GM12801 (cell line): ENCODE measurements at regions not wholly inside any gene's neighbourhood (a gene's known extent, or its start where the extent isn't known, plus 50 kb on each side); places are given as distances from the start of the nearest gene placed in this dataset.

Experiments
- CTCF ChIP-seq: IDR thresholded peaks from one replicate; pipeline ENCODE4 v1.5.1; 2011; ENCODE audit warnings: control low read depth; ENCODE audit not compliant: insufficient read length; ENCODE audit errors: extremely low read depth

DNA sequence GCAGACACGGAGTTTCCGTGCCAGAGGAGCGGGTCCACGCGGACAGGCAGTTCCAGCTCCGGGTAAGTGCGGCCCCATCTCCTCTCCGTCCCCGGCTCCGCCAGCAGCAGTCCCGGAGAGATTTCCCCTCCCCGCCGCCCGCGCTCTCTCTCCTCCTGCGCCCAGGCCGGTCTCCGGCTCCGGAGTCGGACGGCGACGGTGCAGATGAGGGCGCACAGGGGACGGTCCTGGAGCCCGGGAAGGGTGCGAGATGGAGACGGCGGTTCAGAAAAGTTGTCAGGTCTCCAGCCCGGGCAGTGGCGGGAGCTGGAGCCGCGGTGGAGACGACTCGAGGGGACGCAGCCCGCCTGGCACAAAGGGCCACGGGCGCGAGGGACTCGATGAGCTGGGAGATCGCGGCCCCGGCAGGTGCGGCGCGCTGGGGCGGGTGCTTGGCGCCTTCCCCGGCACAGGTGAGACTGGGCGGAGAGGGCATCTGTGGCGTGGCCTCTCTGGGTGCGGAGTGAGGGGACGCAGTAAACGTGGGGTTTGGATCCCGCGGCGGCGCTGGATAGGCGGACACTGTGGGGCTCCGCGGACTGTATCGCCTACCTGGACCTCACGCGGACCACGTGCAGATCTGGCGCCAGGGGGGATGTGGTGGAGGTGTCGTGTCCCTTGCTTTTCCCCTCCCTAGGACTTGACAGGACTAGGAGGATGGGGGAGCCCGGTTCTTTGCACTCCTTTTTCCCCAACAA is 1540.3 kb upstream of the TMEM132C start:
- TF ChIP-seq CTCF, result no peak

GRCh38 chr12:126727218-126728075 is 1539.5 kb upstream of the TMEM132C start:
- no peak for TF ChIP-seq CTCF

- no peak for TF ChIP-seq CTCF
Measured at GRCh38 chr12:126734296-126734695, 1532.7 kb upstream of the TMEM132C start.

GRCh38 chr12:126734710-126735109 is 1532.3 kb upstream of the TMEM132C start:
- no peak for TF ChIP-seq CTCF

DNA sequence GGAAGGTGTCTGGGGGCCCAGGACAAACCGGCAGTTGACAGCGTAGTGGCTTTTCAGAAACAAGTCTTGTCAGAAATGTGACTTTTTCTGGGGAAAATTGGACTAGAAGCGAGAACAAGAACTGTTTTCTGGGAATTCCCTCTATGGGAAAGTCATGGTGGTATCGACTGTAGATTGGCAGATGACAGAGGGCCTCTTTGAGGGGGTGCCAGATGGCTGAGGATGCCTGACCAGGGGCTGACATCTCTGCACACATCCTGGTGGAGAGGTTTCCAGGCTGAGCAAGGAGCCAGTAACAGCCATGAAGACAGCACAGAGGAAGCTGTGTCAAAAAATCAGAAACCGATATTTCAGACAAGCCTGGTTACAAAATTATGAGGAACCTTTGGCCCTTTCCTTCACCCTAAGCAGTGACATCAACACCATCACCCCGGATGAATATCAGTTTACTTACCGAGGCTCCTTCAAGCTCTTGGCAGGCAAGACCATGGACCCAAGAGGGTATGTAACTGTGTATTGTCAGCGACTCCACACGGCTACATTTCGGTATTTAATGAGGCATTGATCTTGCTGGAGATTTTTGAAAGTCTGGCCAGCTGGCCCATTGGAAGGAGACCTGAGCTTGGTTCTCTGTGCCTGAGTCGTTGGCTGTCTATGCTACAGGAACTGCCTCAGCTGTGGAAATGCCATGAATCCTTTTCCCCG is 1525.3 kb upstream of the TMEM132C start:
- no peak for TF ChIP-seq CTCF

DNA sequence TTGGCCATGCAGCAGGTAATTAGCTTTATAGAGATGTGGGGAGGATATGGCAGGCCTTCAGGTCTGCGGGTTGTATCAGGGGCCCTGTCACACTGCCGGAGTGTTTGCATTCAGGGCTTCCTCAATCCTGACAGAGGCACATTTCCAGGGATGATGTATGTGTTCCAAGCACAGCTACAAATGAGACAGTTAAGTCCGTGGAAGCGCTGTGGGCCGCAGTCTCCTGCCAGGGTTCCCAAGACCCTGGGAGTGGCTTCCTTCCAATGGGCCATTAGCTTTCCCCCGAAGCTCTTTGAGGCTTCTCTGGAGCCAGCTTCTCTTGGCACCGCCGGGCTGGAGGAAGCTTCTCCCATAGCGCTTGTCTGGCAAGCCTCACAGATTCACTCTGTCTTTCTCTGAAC is 1524.7 kb upstream of the TMEM132C start:
- no peak for TF ChIP-seq CTCF

DNA sequence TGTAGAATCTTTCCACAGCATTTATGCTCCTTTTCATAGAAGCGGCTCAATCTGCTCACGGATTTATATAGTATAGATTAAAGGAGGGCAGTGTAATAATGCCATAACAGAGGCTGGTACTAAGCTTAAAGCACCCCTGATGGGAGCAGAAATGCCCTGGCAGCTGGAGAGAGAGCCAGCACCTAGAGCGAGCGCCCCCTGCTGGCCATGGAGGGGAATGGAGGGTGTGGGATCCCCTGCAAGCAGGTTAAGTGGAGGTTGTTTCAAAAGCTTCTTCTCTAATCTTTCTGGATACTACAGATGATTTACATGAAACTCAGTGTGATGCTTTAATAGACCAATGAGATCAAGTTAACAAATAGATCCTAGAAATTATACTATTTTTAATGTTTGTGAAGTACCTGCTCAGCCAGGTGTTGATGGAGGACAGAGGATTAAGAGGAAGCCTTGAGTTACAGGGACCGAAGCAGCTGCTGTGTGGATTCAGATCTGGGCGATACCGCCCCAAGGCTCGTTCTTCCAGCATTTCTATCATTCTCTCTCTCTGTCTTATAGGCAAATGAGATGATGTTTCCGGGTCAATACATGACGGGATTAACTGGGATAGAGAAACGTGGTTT is 1519.3 kb upstream of the TMEM132C start:
- TF ChIP-seq CTCF, result no peak
